Keratinocyte (primary cell): ENCODE measurements at regions not wholly inside any gene's neighbourhood (a gene's known extent, or its start where the extent isn't known, plus 50 kb on each side); places are given as distances from the start of the nearest gene placed in this dataset.

Experiments
- CTCF ChIP-seq, 3 experiments: IDR thresholded peaks in 1 of 3; conservative IDR thresholded peaks in 1 of 3; optimal IDR thresholded peaks in 1 of 3; 2 replicates in 2 of 3; 3 replicates in 1 of 3; pipeline versions ENCODE3 to v1.5.1; 2011; ENCODE audit warnings: low read length in 3 of 3, mild to moderate bottlenecking in 3 of 3, moderate library complexity in 2 of 3, control low read depth in 1 of 3, inconsistent platforms in 1 of 3; ENCODE audit not compliant: insufficient read depth in 2 of 3; ENCODE audit errors: extremely low read depth in 1 of 3
- EZH2 ChIP-seq: IDR thresholded peaks from one replicate; pipeline ENCODE4 v1.6.1; 2012; ENCODE audit warnings: inconsistent platforms, mild to moderate bottlenecking, low read length, moderate library complexity

DNA sequence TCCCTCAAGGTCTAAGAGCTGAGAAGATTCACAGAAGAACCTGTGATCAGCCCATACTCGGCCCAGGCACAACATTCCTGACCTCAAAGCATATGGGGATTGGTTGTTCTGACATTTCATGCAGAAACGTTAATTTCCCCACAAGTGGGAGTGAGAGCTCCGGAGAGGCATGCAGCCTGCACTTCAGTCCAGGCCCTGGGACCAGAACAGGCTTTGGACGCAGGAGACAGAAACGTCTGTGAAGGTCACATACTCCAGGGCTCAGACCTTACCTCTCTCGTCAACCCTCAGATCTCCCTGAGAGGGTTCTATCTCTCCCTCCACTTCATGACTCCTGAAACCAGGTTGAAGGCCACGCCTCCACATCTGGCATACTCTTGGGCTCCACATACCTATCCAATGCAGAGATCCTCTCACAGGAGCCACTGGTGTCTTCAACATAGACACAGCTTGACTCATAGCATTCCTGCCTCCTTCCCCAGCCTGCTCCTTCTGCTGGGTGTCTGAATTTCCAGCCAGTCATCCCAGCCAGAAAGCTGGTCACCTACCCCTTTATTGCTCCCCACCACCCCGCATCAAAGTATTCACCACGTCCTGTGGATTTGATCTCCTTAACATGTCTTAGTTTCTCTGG lies 149.2 kb downstream of the OMA1 start:
- no peak for TF ChIP-seq CTCF (optimal IDR thresholded peaks at IDR 0.05 in 1 of 3, IDR thresholded peaks at IDR 0.05 in 1 of 3, conservative IDR thresholded peaks at IDR 0.05 in 1 of 3; ENCODE audit: extremely low read depth in 1 of 3, insufficient read depth in 2 of 3, low read length in 3 of 3)
- no peak for TF ChIP-seq EZH2
